ENCODE measurements at regions not wholly inside any gene's neighbourhood (a gene's known extent, or its start where the extent isn't known, plus 50 kb on each side); places are given as distances from the start of the nearest gene placed in this dataset.

DNA sequence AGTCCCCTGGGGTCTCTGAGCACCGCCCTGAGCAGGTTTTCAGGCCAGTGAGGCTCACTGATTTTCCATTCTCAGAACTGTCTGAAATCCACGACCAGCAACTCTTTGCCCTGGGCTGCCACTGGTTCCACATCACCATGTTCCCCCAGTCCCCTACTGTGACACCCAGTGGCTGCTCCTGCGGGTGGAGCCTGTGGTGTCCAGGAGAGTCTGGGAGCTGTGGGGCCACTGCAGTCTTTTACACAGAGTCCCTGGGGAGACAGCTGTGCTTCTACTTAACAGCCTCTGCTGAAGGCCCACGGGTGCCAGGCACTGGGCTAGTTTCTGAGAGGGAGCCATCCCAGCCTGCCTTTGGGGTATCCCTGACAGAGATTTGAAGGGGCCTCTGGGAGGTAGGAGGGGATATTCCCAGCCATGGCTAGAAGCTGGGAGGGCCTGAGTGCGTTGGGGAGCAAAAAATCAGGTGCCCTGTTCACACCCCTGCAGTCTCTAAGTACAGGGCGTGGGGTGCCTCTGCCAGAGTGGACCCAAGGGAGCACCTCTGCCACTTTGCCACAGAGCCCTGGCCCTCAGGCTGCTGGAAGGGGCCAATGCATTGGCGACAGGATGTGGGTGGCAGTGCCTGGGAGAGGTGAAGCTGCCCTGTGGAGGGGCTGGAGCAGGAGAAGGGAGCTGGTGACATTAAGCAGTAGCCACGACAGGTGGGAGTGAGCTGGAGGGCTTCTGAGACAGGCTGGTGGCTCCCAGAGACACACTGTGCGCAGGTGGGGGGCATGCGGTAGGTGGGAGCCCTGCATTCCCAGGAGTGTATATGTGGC lies 200.2 kb upstream of the ZNF536 start:
- no peaks in the 10 kb centered on the region for H3K36me3 ChIP-seq (ENCODE audit: insufficient read depth, low read length)
- CTCF ChIA-PET: no interaction called here
- POLR2A ChIA-PET: no interaction called here
- DNase-seq: no peak
- H3K27ac Mint-ChIP-seq: no peak overlapping the region
- no peaks in the 10 kb centered on the region for H3K9me3 Mint-ChIP-seq
- TF ChIP-seq, protein P1, sequence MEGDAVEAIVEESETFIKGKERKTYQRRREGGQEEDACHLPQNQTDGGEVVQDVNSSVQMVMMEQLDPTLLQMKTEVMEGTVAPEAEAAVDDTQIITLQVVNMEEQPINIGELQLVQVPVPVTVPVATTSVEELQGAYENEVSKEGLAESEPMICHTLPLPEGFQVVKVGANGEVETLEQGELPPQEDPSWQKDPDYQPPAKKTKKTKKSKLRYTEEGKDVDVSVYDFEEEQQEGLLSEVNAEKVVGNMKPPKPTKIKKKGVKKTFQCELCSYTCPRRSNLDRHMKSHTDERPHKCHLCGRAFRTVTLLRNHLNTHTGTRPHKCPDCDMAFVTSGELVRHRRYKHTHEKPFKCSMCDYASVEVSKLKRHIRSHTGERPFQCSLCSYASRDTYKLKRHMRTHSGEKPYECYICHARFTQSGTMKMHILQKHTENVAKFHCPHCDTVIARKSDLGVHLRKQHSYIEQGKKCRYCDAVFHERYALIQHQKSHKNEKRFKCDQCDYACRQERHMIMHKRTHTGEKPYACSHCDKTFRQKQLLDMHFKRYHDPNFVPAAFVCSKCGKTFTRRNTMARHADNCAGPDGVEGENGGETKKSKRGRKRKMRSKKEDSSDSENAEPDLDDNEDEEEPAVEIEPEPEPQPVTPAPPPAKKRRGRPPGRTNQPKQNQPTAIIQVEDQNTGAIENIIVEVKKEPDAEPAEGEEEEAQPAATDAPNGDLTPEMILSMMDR (IDR thresholded peaks at IDR 0.05): no peak
- no peaks in the 10 kb centered on the region for H3K4me1 ChIP-seq (ENCODE audit: insufficient read depth, low read length)
- no peak for ATAC-seq (ENCODE audit: poor library complexity)
- H3K36me3 Mint-ChIP-seq (ENCODE audit: low read depth): no peaks in the 10 kb centered on the region
- H3K27me3 Mint-ChIP-seq: peaks cover 1% of the 10 kb centered on the region
- H3K9me3 ChIP-seq (ENCODE audit: control insufficient read depth in 1 of 2, insufficient read depth in 1 of 2, low read length in 2 of 2): peaks cover 0 to 28% of the 10 kb centered on the region in 2 experiments
- H3K4me3 ChIP-seq (ENCODE audit: low read length): no peak overlapping the region
- no peak overlapping the region for H3K27ac ChIP-seq (ENCODE audit: low read depth in 1 of 2, low read length in 2 of 2)
- H3K4me3 Mint-ChIP-seq: no peak overlapping the region
- no peaks in the 10 kb centered on the region for H3K27me3 ChIP-seq (ENCODE audit: control insufficient read depth in 1 of 2, insufficient read depth in 2 of 2, low read length in 2 of 2)
- H3K4me1 Mint-ChIP-seq (ENCODE audit: low read depth): no peaks in the 10 kb centered on the region
- intact Hi-C loops (cut with DNase I, micrococcal nuclease): no loop called here

DNA sequence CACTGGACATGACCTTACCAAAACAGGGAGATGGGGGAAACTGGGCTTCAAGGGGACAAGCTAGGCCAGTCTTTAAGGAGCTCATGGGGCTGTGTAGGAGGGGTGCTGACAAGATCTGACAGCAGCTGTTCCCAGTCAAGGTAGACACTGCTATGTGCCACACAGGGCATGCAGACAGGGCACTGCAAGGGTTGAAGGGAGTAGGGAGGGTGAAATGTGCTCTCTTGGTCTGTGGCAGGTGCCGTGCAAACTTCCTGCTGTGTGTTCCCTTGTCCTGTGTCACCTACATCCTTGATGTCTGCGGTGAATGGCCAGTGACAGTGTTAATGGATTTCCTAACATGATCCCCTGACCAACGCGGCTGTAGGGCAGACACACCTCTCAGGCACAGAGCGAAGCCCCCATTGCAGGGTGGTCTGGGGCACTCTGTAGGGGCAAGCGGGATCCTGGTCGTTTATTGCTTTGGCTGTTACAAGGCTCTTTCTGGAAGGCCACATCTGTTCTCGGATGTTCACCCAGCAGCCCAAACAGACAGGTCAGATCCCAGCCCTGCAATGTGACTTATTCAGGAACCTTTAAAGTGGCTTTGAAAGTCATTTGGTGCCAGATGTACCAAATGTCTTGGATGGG lies 199.5 kb upstream of the ZNF536 start:
- Histone ChIP-seq H3K27ac (ENCODE audit: low read depth in 1 of 2, low read length in 2 of 2) (no peak overlapping the region), H3K4me1 (ENCODE audit: insufficient read depth, low read length) (no peaks in the 10 kb centered on the region), H3K36me3 (ENCODE audit: insufficient read depth, low read length) (no peaks in the 10 kb centered on the region), H3K27me3 (ENCODE audit: control insufficient read depth in 1 of 2, insufficient read depth in 2 of 2, low read length in 2 of 2) (no peaks in the 10 kb centered on the region), H3K4me3 (ENCODE audit: low read length) (no peak overlapping the region), H3K9me3 (ENCODE audit: control insufficient read depth in 1 of 2, insufficient read depth in 1 of 2, low read length in 2 of 2) (peaks cover 0 to 28% of the 10 kb centered on the region in 2 experiments)
- H3K9me3 Mint-ChIP-seq: no peaks in the 10 kb centered on the region
- no peak for ATAC-seq (ENCODE audit: poor library complexity)
- CTCF ChIA-PET: no interaction called here
- no peak overlapping the region for H3K4me3 Mint-ChIP-seq
- POLR2A ChIA-PET: no interaction called here
- H3K4me1 Mint-ChIP-seq (ENCODE audit: low read depth): no peaks in the 10 kb centered on the region
- no peaks in the 10 kb centered on the region for H3K36me3 Mint-ChIP-seq (ENCODE audit: low read depth)
- intact Hi-C loops (cut with DNase I, micrococcal nuclease): no loop called here
- no peak for DNase-seq
- no peak overlapping the region for H3K27ac Mint-ChIP-seq
- H3K27me3 Mint-ChIP-seq: peaks cover 9% of the 10 kb centered on the region
- TF ChIP-seq, protein P1 (IDR thresholded peaks at IDR 0.05): no peak

DNA sequence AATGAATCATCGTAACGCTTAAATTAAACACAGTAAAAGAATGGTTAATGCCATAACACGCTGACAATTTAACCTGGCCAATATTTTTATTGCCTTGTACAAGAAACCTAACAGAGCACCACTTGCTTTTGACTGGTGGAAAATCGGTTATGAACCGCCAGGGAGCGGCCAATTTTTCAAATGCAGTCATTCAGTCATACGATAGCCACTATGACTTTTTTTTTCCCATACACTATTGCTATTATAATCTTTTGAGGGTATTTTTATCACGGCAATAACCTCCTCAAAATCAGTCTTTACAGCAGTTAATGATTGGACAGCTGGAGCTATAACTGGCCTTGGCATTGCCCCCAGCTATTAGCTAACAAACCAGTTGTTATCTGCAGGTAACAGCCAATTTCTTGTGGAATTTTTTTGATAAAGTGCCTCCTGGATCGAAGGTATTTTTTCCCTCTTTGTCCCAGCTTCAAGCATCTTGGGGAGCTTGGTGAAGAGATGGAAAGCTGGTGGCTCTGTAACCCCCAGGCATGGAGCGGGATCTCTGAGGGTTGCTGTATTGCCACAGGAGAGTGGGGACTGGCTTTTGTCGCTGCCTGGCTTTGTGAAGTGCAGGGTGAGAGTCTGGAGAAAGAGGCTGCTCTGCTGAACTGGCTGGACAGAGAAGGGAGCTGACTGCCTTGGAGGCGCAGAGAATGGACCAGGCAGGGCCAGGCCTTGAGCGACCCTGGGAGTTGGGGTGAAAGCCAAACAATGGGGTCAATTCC lies 198.4 kb upstream of the ZNF536 start:
- DNase-seq (no peak), ATAC-seq (ENCODE audit: poor library complexity) (no peak)
- intact Hi-C loops (cut with DNase I, micrococcal nuclease): no loop called here
- Mint-ChIP-seq H3K27ac (no peak overlapping the region), H3K4me3 (no peak overlapping the region), H3K27me3 (peaks cover 15% of the 10 kb centered on the region), H3K36me3 (ENCODE audit: low read depth) (no peaks in the 10 kb centered on the region), H3K9me3 (peaks cover 2% of the 10 kb centered on the region), H3K4me1 (ENCODE audit: low read depth) (no peaks in the 10 kb centered on the region)
- Histone ChIP-seq H3K27ac (ENCODE audit: low read depth in 1 of 2, low read length in 2 of 2) (no peak overlapping the region), H3K36me3 (ENCODE audit: insufficient read depth, low read length) (no peaks in the 10 kb centered on the region), H3K4me1 (ENCODE audit: insufficient read depth, low read length) (no peaks in the 10 kb centered on the region), H3K27me3 (ENCODE audit: control insufficient read depth in 1 of 2, insufficient read depth in 2 of 2, low read length in 2 of 2) (no peaks in the 10 kb centered on the region), H3K4me3 (ENCODE audit: low read length) (no peak overlapping the region), H3K9me3 (ENCODE audit: control insufficient read depth in 1 of 2, insufficient read depth in 1 of 2, low read length in 2 of 2) (peaks cover 0 to 20% of the 10 kb centered on the region in 2 experiments)
- POLR2A ChIA-PET: no interaction called here
- CTCF ChIA-PET: no interaction called here
- TF ChIP-seq, protein P1 (IDR thresholded peaks at IDR 0.05): no peak

Measured in CD4-positive, alpha-beta T cell (primary cell).